Upper lobe of left lung (tissue), 4 donors: ENCODE measurements at regions not wholly inside any gene's neighbourhood (a gene's known extent, or its start where the extent isn't known, plus 50 kb on each side); places are given as distances from the start of the nearest gene placed in this dataset.

Source experiments
- CTCF ChIP-seq, 6 experiments: fragments of 450-650 bp in 4 of 6; fragments of 200-600 bp in 2 of 6; sonication (generic) in 2 of 6; IDR thresholded peaks; one replicate each; pipeline ENCODE4 v1.5.1; 2016 to 2019; ENCODE audit warnings: antibody characterized with exemption in 6 of 6
- POLR2A ChIP-seq, 4 donors: fragments of 450-650 bp; IDR thresholded peaks; one replicate each; pipeline ENCODE4 v1.5.1; 2016 to 2017; ENCODE audit warnings: antibody characterized with exemption in 4 of 4, mild to moderate bottlenecking in 2 of 4

GRCh38 chr5:109524555-109524954 lies 114.8 kb upstream of the PJA2 start:
- TF ChIP-seq CTCF (IDR thresholded peaks at IDR 0.05) (no peak), POLR2A (IDR thresholded peaks at IDR 0.05) (no peak)
